ENCODE measurements at regions not wholly inside any gene's neighbourhood (a gene's known extent, or its start where the extent isn't known, plus 50 kb on each side); places are given as distances from the start of the nearest gene placed in this dataset.

GRCh38 chr16:59180083-59180476, 446.0 kb upstream of the GOT2 start:
- Histone ChIP-seq H3K9ac (ENCODE audit: low read length) (no peak overlapping the region), H3K36me3 (replicated peaks; ENCODE audit: insufficient read depth, low read length) (no peaks in the 10 kb centered on the region), H3K27me3 (replicated peaks; ENCODE audit: insufficient read depth, low read length) (no peaks in the 10 kb centered on the region), H4K20me1 (ENCODE audit: insufficient read depth, low read length) (no peaks in the 10 kb centered on the region), H3K9me2 (replicated peaks; ENCODE audit: insufficient read depth, low read length) (no peaks in the 10 kb centered on the region), H3K79me2 (ENCODE audit: low read length) (no peaks in the 10 kb centered on the region), H3K27ac (ENCODE audit: low read length) (no peak overlapping the region), H3F3A (ENCODE audit: insufficient read depth, low read length) (no peaks in the 10 kb centered on the region), H2AFZ (ENCODE audit: low read length) (no peak overlapping the region), H3K4me2 (ENCODE audit: low read depth, low read length) (no peak overlapping the region), H3K4me1 (ENCODE audit: low read length) (no peaks in the 10 kb centered on the region), H3K9me3 (replicated peaks; ENCODE audit: insufficient read depth, low read length) (no peaks in the 10 kb centered on the region), H3K4me3 (ENCODE audit: low read length) (no peak overlapping the region)
- TF ChIP-seq, protein P1, sequence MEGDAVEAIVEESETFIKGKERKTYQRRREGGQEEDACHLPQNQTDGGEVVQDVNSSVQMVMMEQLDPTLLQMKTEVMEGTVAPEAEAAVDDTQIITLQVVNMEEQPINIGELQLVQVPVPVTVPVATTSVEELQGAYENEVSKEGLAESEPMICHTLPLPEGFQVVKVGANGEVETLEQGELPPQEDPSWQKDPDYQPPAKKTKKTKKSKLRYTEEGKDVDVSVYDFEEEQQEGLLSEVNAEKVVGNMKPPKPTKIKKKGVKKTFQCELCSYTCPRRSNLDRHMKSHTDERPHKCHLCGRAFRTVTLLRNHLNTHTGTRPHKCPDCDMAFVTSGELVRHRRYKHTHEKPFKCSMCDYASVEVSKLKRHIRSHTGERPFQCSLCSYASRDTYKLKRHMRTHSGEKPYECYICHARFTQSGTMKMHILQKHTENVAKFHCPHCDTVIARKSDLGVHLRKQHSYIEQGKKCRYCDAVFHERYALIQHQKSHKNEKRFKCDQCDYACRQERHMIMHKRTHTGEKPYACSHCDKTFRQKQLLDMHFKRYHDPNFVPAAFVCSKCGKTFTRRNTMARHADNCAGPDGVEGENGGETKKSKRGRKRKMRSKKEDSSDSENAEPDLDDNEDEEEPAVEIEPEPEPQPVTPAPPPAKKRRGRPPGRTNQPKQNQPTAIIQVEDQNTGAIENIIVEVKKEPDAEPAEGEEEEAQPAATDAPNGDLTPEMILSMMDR (IDR thresholded peaks at IDR 0.05; ENCODE audit: low read length), result no peak
- TF ChIP-seq EZH2phosphoT487 (IDR thresholded peaks at IDR 0.05; ENCODE audit: low read length) (no peak), EZH2 (optimal IDR thresholded peaks at IDR 0.05; ENCODE audit: low read depth, low read length) (no peak)
- DNase-seq, result no peak

GRCh38 chr16:59179446-59180082, 445.4 kb upstream of the GOT2 start:
- TF ChIP-seq EZH2phosphoT487 (IDR thresholded peaks at IDR 0.05; ENCODE audit: low read length), result no peak
- TF ChIP-seq, protein P1 (IDR thresholded peaks at IDR 0.05; ENCODE audit: low read length), result no peak
- Histone ChIP-seq H3K4me1 (ENCODE audit: low read length) (no peaks in the 10 kb centered on the region), H3K4me3 (ENCODE audit: low read length) (no peak overlapping the region), H3K27ac (ENCODE audit: low read length) (no peak overlapping the region), H3K9me3 (replicated peaks; ENCODE audit: insufficient read depth, low read length) (no peaks in the 10 kb centered on the region), H2AFZ (ENCODE audit: low read length) (no peak overlapping the region), H3K9ac (ENCODE audit: low read length) (no peak overlapping the region), H3F3A (ENCODE audit: insufficient read depth, low read length) (no peaks in the 10 kb centered on the region), H3K36me3 (replicated peaks; ENCODE audit: insufficient read depth, low read length) (no peaks in the 10 kb centered on the region), H3K4me2 (ENCODE audit: low read depth, low read length) (no peak overlapping the region), H4K20me1 (ENCODE audit: insufficient read depth, low read length) (no peaks in the 10 kb centered on the region), H3K9me2 (replicated peaks; ENCODE audit: insufficient read depth, low read length) (no peaks in the 10 kb centered on the region), H3K79me2 (ENCODE audit: low read length) (no peaks in the 10 kb centered on the region), H3K27me3 (replicated peaks; ENCODE audit: insufficient read depth, low read length) (no peaks in the 10 kb centered on the region)
- no peak for DNase-seq

DNA sequence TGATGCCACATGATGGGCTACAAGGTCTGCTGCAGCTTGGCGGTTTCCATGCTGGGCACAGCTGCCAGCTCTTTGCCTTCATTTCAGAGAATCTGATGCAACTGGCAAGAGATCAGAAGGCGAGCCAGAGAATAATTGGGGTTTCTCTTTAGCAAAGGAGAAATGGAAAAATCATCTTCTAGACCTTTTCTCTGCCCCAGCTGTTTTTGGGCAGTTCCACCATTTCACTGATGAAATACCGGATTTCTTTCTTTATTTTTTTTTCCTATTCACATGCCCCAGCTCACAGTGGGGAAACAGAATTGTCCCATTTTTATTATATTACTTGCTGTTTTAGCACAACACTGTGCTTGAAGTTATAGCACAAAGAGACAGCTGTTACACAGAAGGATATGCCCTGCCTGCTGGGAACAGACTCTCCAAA, 439.3 kb upstream of the GOT2 start:
- Histone ChIP-seq H4K20me1 (ENCODE audit: insufficient read depth, low read length) (no peaks in the 10 kb centered on the region), H3K4me2 (ENCODE audit: low read depth, low read length) (no peak overlapping the region), H3K9me2 (replicated peaks; ENCODE audit: insufficient read depth, low read length) (no peaks in the 10 kb centered on the region), H3K36me3 (replicated peaks; ENCODE audit: insufficient read depth, low read length) (no peaks in the 10 kb centered on the region), H3K79me2 (ENCODE audit: low read length) (no peaks in the 10 kb centered on the region), H3F3A (ENCODE audit: insufficient read depth, low read length) (no peaks in the 10 kb centered on the region), H3K9me3 (replicated peaks; ENCODE audit: insufficient read depth, low read length) (no peaks in the 10 kb centered on the region), H3K4me1 (ENCODE audit: low read length) (no peaks in the 10 kb centered on the region), H3K27me3 (replicated peaks; ENCODE audit: insufficient read depth, low read length) (no peaks in the 10 kb centered on the region), H3K9ac (ENCODE audit: low read length) (no peak overlapping the region), H3K4me3 (ENCODE audit: low read length) (no peak overlapping the region), H2AFZ (ENCODE audit: low read length) (no peak overlapping the region), H3K27ac (ENCODE audit: low read length) (no peak overlapping the region)
- no peak for TF ChIP-seq EZH2 (optimal IDR thresholded peaks at IDR 0.05; ENCODE audit: low read depth, low read length)
- no peak for TF ChIP-seq EZH2phosphoT487 (IDR thresholded peaks at IDR 0.05; ENCODE audit: low read length)
- TF ChIP-seq, protein P1 (IDR thresholded peaks at IDR 0.05; ENCODE audit: low read length), result no peak
- no peak for DNase-seq
